Sigmoid colon (tissue), 6 donors: ENCODE measurements at regions not wholly inside any gene's neighbourhood (a gene's known extent, or its start where the extent isn't known, plus 50 kb on each side); places are given as distances from the start of the nearest gene placed in this dataset.

Source experiments
- DNase-seq: peaks from one replicate; pipeline ENCODE4 v3.0.0-alpha.2; 2019
- H3K27ac ChIP-seq, 4 donors: fragments of 200-600 bp; sonication (generic); one replicate each; pipeline ENCODE4 v1.5.1; 2016 to 2019; ENCODE audit warnings: mild to moderate bottlenecking in 1 of 4
- H3K27me3 ChIP-seq, 3 donors: fragments of 200-600 bp; sonication (generic); one replicate each; pipeline ENCODE4 v1.5.1; 2019; ENCODE audit warnings: mild to moderate bottlenecking in 1 of 3
- H3K36me3 ChIP-seq, 4 donors: fragments of 200-600 bp; sonication (generic); one replicate each; pipeline ENCODE4 v1.5.1; 2016 to 2019
- H3K4me1 ChIP-seq, 4 donors: fragments of 200-600 bp; sonication (generic); one replicate each; pipeline ENCODE4 v1.5.1; 2017 to 2019
- H3K4me3 ChIP-seq, 4 donors: fragments of 200-600 bp; sonication (generic); one replicate each; pipeline ENCODE4 v1.5.1; 2017 to 2019; ENCODE audit warnings: mild to moderate bottlenecking in 2 of 4, moderate library complexity in 1 of 4
- H3K9me3 ChIP-seq, 4 donors: fragments of 200-600 bp in 3 of 4; sonication (generic) in 3 of 4; one replicate each; pipeline versions ENCODE4 v1.5.1 to v1.6.1; 2013 to 2019
- CTCF ChIP-seq, 4 experiments: fragments of 450-650 bp in 3 of 4; fragments of 200-600 bp in 1 of 4; IDR thresholded peaks; one replicate each; pipeline ENCODE4 v1.5.1; 2016 to 2019; ENCODE audit warnings: antibody characterized with exemption in 4 of 4, mild to moderate bottlenecking in 3 of 4, moderate library complexity in 2 of 4
- EP300 ChIP-seq, 4 donors: sonication (generic); formaldehyde crosslinking; IDR thresholded peaks; one replicate each; pipeline ENCODE4 v1.6.1; 2017; ENCODE audit warnings: antibody characterized with exemption in 4 of 4
- POLR2A ChIP-seq, 2 donors: fragments of 450-650 bp; IDR thresholded peaks; one replicate each; pipeline ENCODE4 v1.6.1; 2016; ENCODE audit warnings: antibody characterized with exemption in 2 of 2, mild to moderate bottlenecking in 2 of 2, moderate library complexity in 2 of 2
- POLR2AphosphoS5 ChIP-seq, 4 donors: sonication (generic); formaldehyde crosslinking; IDR thresholded peaks; one replicate each; pipeline ENCODE4 v1.6.1; 2017; ENCODE audit warnings: antibody characterized with exemption in 4 of 4
- WGBS, 2 donors: extraction: QIAGEN DNeasy Blood & Tissue Kit; methylation state at CpG; one replicate each; pipeline ENCODE4 v1.1.7; 2013; 5-methylcytosine and 5-hydroxymethylcytosine counted together
- intact Hi-C: fragments of 100-400 bp; cut with DNase I; formaldehyde crosslinking; loops from one replicate; pipeline ENCODE4 v1.15.1; 2023
- donor health status: healthy with polysubstance abuse.
- donor health status: healthy.

GRCh38 chr13:33710924-33711323 is 107.0 kb upstream of the RFC3 start:
- no peak for TF ChIP-seq EP300 (IDR thresholded peaks at IDR 0.05)
- no peak for TF ChIP-seq POLR2A (IDR thresholded peaks at IDR 0.05)
- TF ChIP-seq POLR2AphosphoS5 (IDR thresholded peaks at IDR 0.05), result no peak
- TF ChIP-seq CTCF (IDR thresholded peaks at IDR 0.05), result no peak
- Histone ChIP-seq H3K36me3 (no peaks in the 10 kb centered on the region), H3K9me3 (peaks cover 0 to 1% (median 0%) of the 10 kb centered on the region in 4 donors), H3K27me3 (no peaks in the 10 kb centered on the region), H3K27ac (no peak overlapping the region), H3K4me3 (no peak overlapping the region), H3K4me1 (no peaks in the 10 kb centered on the region)
- no peak for DNase-seq
- intact Hi-C loops, result no loop called here
- WGBS, 2 donors, result 78 to 80% methylated on average over 1 of the region's 1 CpG

GRCh38 chr13:33711436-33711835 is 106.5 kb upstream of the RFC3 start:
- H3K9me3 ChIP-seq, result no peaks in the 10 kb centered on the region
- 59 to 69% methylated on average over 3 of the region's 3 CpGs for WGBS, 2 donors

GRCh38 chr13:33717775-33718174 is 100.2 kb upstream of the RFC3 start:
- Histone ChIP-seq H3K4me1 (peaks cover 0 to 20% (median 11%) of the 10 kb centered on the region in 4 donors), H3K36me3 (no peaks in the 10 kb centered on the region), H3K9me3 (peaks cover 0 to 4% (median 0%) of the 10 kb centered on the region in 4 donors), H3K27me3 (no peaks in the 10 kb centered on the region), H3K4me3 (no peak overlapping the region), H3K27ac (peak overlapping the region in 1 of 4 donors; percentile 39)
- no peak for TF ChIP-seq POLR2A (IDR thresholded peaks at IDR 0.05)
- no peak for TF ChIP-seq POLR2AphosphoS5 (IDR thresholded peaks at IDR 0.05)
- no peak for TF ChIP-seq EP300 (IDR thresholded peaks at IDR 0.05)
- no peak for TF ChIP-seq CTCF (IDR thresholded peaks at IDR 0.05)
- DNase-seq, result no peak
- intact Hi-C loops, result no loop called here

More at GRCh38 chr13:33711436-33711835, 106.5 kb upstream of the RFC3 start:
- Histone ChIP-seq H3K36me3 (no peaks in the 10 kb centered on the region), H3K4me1 (no peaks in the 10 kb centered on the region), H3K27me3 (no peaks in the 10 kb centered on the region), H3K27ac (no peak overlapping the region), H3K4me3 (no peak overlapping the region)
- TF ChIP-seq POLR2AphosphoS5 (IDR thresholded peaks at IDR 0.05) (no peak), EP300 (IDR thresholded peaks at IDR 0.05) (no peak), POLR2A (IDR thresholded peaks at IDR 0.05) (no peak)
- DNase-seq, result no peak
- intact Hi-C loops, result no loop called here

GRCh38 chr13:33721724-33722123 is 96.2 kb upstream of the RFC3 start:
- peaks cover 0 to 4% (median 0%) of the 10 kb centered on the region in 4 donors for H3K9me3 ChIP-seq
- H3K27ac ChIP-seq, result peak overlapping the region; percentile 61 to 72 (median 70)
- DNase-seq, result no peak
- TF ChIP-seq EP300 (IDR thresholded peaks at IDR 0.05) (peak in 1 of 4 donors; percentile 62), CTCF (IDR thresholded peaks at IDR 0.05) (no peak), POLR2AphosphoS5 (IDR thresholded peaks at IDR 0.05) (peak in 2 of 4 donors; percentile 17 to 47)
- H3K27me3 ChIP-seq, result no peaks in the 10 kb centered on the region
- 0 to 43% methylated on average over 1 of the region's 1 CpG for WGBS, 2 donors
- no peaks in the 10 kb centered on the region for H3K36me3 ChIP-seq
- intact Hi-C loops, result loop anchor here (2.0 to 10.0 kb wide), 4 partner anchors 44 to 1067 kb away; no protein-coding TSS in a partner anchor
- no peak overlapping the region for H3K4me3 ChIP-seq
- peaks cover 0 to 36% (median 25%) of the 10 kb centered on the region in 4 donors for H3K4me1 ChIP-seq

- no peak for TF ChIP-seq POLR2A (IDR thresholded peaks at IDR 0.05)
- TF ChIP-seq POLR2AphosphoS5 (IDR thresholded peaks at IDR 0.05), result peak in 2 of 4 donors; percentile 28 to 38
- no peak for TF ChIP-seq CTCF (IDR thresholded peaks at IDR 0.05)
- TF ChIP-seq EP300 (IDR thresholded peaks at IDR 0.05), result no peak
- Histone ChIP-seq H3K27ac (peak overlapping the region; percentile 61 to 72 (median 70)), H3K27me3 (no peaks in the 10 kb centered on the region), H3K36me3 (no peaks in the 10 kb centered on the region), H3K4me1 (peaks cover 0 to 36% (median 26%) of the 10 kb centered on the region in 4 donors), H3K4me3 (no peak overlapping the region), H3K9me3 (peaks cover 0 to 4% (median 0%) of the 10 kb centered on the region in 4 donors)
- WGBS, 2 donors, result 44 to 64% methylated on average over 3 of the region's 3 CpGs
- intact Hi-C loops, result loop anchor here (2.0 to 10.0 kb wide), 4 partner anchors 45 to 1068 kb away; no protein-coding TSS in a partner anchor
- DNase-seq, result no peak
Observed at GRCh38 chr13:33722216-33722915, 95.6 kb upstream of the RFC3 start.
